ENCODE measurements at regions not wholly inside any gene's neighbourhood (a gene's known extent, or its start where the extent isn't known, plus 50 kb on each side); places are given as distances from the start of the nearest gene placed in this dataset.

- H3K9ac ChIP-seq (ENCODE audit: low read depth in 1 of 2, low read length in 2 of 2): no peak overlapping the region
- no peaks in the 10 kb centered on the region for H3K27me3 ChIP-seq (ENCODE audit: control insufficient read depth in 1 of 2, insufficient read depth in 2 of 2, low read length in 2 of 2)
- no peak overlapping the region for H3K27ac ChIP-seq (ENCODE audit: low read depth, low read length)
- H3K36me3 ChIP-seq (ENCODE audit: control insufficient read depth in 1 of 2, insufficient read depth in 2 of 2, low read length in 2 of 2): no peaks in the 10 kb centered on the region
- H3K4me3 ChIP-seq (ENCODE audit: low read depth in 1 of 2, low read length in 2 of 2): no peak overlapping the region
- no peaks in the 10 kb centered on the region for H3K4me1 ChIP-seq (ENCODE audit: control insufficient read depth in 1 of 2, insufficient read depth in 2 of 2, low read length in 2 of 2)
- peaks cover 7 to 25% of the 10 kb centered on the region in 2 donors for H3K9me3 ChIP-seq (ENCODE audit: control insufficient read depth in 1 of 2, low read length in 2 of 2)
Observed at GRCh38 chr6:164439331-164439730, 870.1 kb downstream of the C6orf118 start.

GRCh38 chr6:164436976-164437375 lies 872.4 kb downstream of the C6orf118 start:
- H3K36me3 ChIP-seq (ENCODE audit: control insufficient read depth in 1 of 2, insufficient read depth in 2 of 2, low read length in 2 of 2): no peaks in the 10 kb centered on the region
- H3K4me1 ChIP-seq (ENCODE audit: control insufficient read depth in 1 of 2, insufficient read depth in 2 of 2, low read length in 2 of 2): no peaks in the 10 kb centered on the region
- H3K4me3 ChIP-seq (ENCODE audit: low read depth in 1 of 2, low read length in 2 of 2): no peak overlapping the region
- no peak overlapping the region for H3K9ac ChIP-seq (ENCODE audit: low read depth in 1 of 2, low read length in 2 of 2)
- no peaks in the 10 kb centered on the region for H3K27me3 ChIP-seq (ENCODE audit: control insufficient read depth in 1 of 2, insufficient read depth in 2 of 2, low read length in 2 of 2)
- H3K9me3 ChIP-seq (ENCODE audit: control insufficient read depth in 1 of 2, low read length in 2 of 2): peaks cover 7 to 9% of the 10 kb centered on the region in 2 donors
- no peak overlapping the region for H3K27ac ChIP-seq (ENCODE audit: low read depth, low read length)

- H3K27me3 ChIP-seq (ENCODE audit: control insufficient read depth in 1 of 2, insufficient read depth in 2 of 2, low read length in 2 of 2): no peaks in the 10 kb centered on the region
- H3K4me1 ChIP-seq (ENCODE audit: control insufficient read depth in 1 of 2, insufficient read depth in 2 of 2, low read length in 2 of 2): no peaks in the 10 kb centered on the region
- H3K27ac ChIP-seq (ENCODE audit: low read depth, low read length): no peak overlapping the region
- peaks cover 4 to 5% of the 10 kb centered on the region in 2 donors for H3K9me3 ChIP-seq (ENCODE audit: control insufficient read depth in 1 of 2, low read length in 2 of 2)
- H3K36me3 ChIP-seq (ENCODE audit: control insufficient read depth in 1 of 2, insufficient read depth in 2 of 2, low read length in 2 of 2): no peaks in the 10 kb centered on the region
- no peak overlapping the region for H3K4me3 ChIP-seq (ENCODE audit: low read depth in 1 of 2, low read length in 2 of 2)
- H3K9ac ChIP-seq (ENCODE audit: low read depth in 1 of 2, low read length in 2 of 2): no peak overlapping the region
Observed at GRCh38 chr6:164427728-164428402, 881.5 kb downstream of the C6orf118 start.

- Histone ChIP-seq H3K36me3 (ENCODE audit: control insufficient read depth in 1 of 2, insufficient read depth in 2 of 2, low read length in 2 of 2) (no peaks in the 10 kb centered on the region), H3K9ac (ENCODE audit: low read depth in 1 of 2, low read length in 2 of 2) (no peak overlapping the region)
Observed at GRCh38 chr6:164424489-164424888, 884.9 kb downstream of the C6orf118 start.

GRCh38 chr6:164419099-164419498 lies 890.3 kb downstream of the C6orf118 start:
- no peaks in the 10 kb centered on the region for H3K4me1 ChIP-seq (ENCODE audit: control insufficient read depth in 1 of 2, insufficient read depth in 2 of 2, low read length in 2 of 2)
- H3K4me3 ChIP-seq (ENCODE audit: low read depth in 1 of 2, low read length in 2 of 2): no peak overlapping the region
- no peak overlapping the region for H3K27ac ChIP-seq (ENCODE audit: low read depth, low read length)
- H3K27me3 ChIP-seq (ENCODE audit: control insufficient read depth in 1 of 2, insufficient read depth in 2 of 2, low read length in 2 of 2): no peaks in the 10 kb centered on the region
- no peaks in the 10 kb centered on the region for H3K36me3 ChIP-seq (ENCODE audit: control insufficient read depth in 1 of 2, insufficient read depth in 2 of 2, low read length in 2 of 2)
- H3K9ac ChIP-seq (ENCODE audit: low read depth in 1 of 2, low read length in 2 of 2): no peak overlapping the region
- H3K9me3 ChIP-seq (ENCODE audit: control insufficient read depth in 1 of 2, low read length in 2 of 2): peaks cover 8 to 16% of the 10 kb centered on the region in 2 donors

More at GRCh38 chr6:164424489-164424888, 884.9 kb downstream of the C6orf118 start:
- Histone ChIP-seq H3K4me1 (ENCODE audit: control insufficient read depth in 1 of 2, insufficient read depth in 2 of 2, low read length in 2 of 2) (no peaks in the 10 kb centered on the region), H3K27me3 (ENCODE audit: control insufficient read depth in 1 of 2, insufficient read depth in 2 of 2, low read length in 2 of 2) (no peaks in the 10 kb centered on the region), H3K27ac (ENCODE audit: low read depth, low read length) (no peak overlapping the region), H3K4me3 (ENCODE audit: low read depth in 1 of 2, low read length in 2 of 2) (no peak overlapping the region), H3K9me3 (ENCODE audit: control insufficient read depth in 1 of 2, low read length in 2 of 2) (peaks cover 10 to 13% of the 10 kb centered on the region in 2 donors)

- Histone ChIP-seq H3K9ac (ENCODE audit: low read depth in 1 of 2, low read length in 2 of 2) (no peak overlapping the region), H3K27me3 (ENCODE audit: control insufficient read depth in 1 of 2, insufficient read depth in 2 of 2, low read length in 2 of 2) (no peaks in the 10 kb centered on the region), H3K36me3 (ENCODE audit: control insufficient read depth in 1 of 2, insufficient read depth in 2 of 2, low read length in 2 of 2) (no peaks in the 10 kb centered on the region), H3K4me1 (ENCODE audit: control insufficient read depth in 1 of 2, insufficient read depth in 2 of 2, low read length in 2 of 2) (no peaks in the 10 kb centered on the region), H3K4me3 (ENCODE audit: low read depth in 1 of 2, low read length in 2 of 2) (no peak overlapping the region), H3K9me3 (ENCODE audit: control insufficient read depth in 1 of 2, low read length in 2 of 2) (peaks cover 10 to 19% of the 10 kb centered on the region in 2 donors), H3K27ac (ENCODE audit: low read depth, low read length) (no peak overlapping the region)
Observed at GRCh38 chr6:164418262-164418588, 891.2 kb downstream of the C6orf118 start.

- Histone ChIP-seq H3K4me1 (ENCODE audit: control insufficient read depth in 1 of 2, insufficient read depth in 2 of 2, low read length in 2 of 2) (no peaks in the 10 kb centered on the region), H3K36me3 (ENCODE audit: control insufficient read depth in 1 of 2, insufficient read depth in 2 of 2, low read length in 2 of 2) (no peaks in the 10 kb centered on the region), H3K27me3 (ENCODE audit: control insufficient read depth in 1 of 2, insufficient read depth in 2 of 2, low read length in 2 of 2) (no peaks in the 10 kb centered on the region), H3K9me3 (ENCODE audit: control insufficient read depth in 1 of 2, low read length in 2 of 2) (peaks cover 12 to 23% of the 10 kb centered on the region in 2 donors), H3K27ac (ENCODE audit: low read depth, low read length) (no peak overlapping the region), H3K4me3 (ENCODE audit: low read depth in 1 of 2, low read length in 2 of 2) (no peak overlapping the region), H3K9ac (ENCODE audit: low read depth in 1 of 2, low read length in 2 of 2) (no peak overlapping the region)
Observed at GRCh38 chr6:164417537-164418261, 891.7 kb downstream of the C6orf118 start.

GRCh38 chr6:164415832-164416563 lies 893.4 kb downstream of the C6orf118 start:
- H3K9ac ChIP-seq (ENCODE audit: low read depth in 1 of 2, low read length in 2 of 2): no peak overlapping the region
- H3K27me3 ChIP-seq (ENCODE audit: control insufficient read depth in 1 of 2, insufficient read depth in 2 of 2, low read length in 2 of 2): no peaks in the 10 kb centered on the region
- H3K36me3 ChIP-seq (ENCODE audit: control insufficient read depth in 1 of 2, insufficient read depth in 2 of 2, low read length in 2 of 2): no peaks in the 10 kb centered on the region
- no peak overlapping the region for H3K4me3 ChIP-seq (ENCODE audit: low read depth in 1 of 2, low read length in 2 of 2)
- H3K4me1 ChIP-seq (ENCODE audit: control insufficient read depth in 1 of 2, insufficient read depth in 2 of 2, low read length in 2 of 2): no peaks in the 10 kb centered on the region
- H3K27ac ChIP-seq (ENCODE audit: low read depth, low read length): no peak overlapping the region
- H3K9me3 ChIP-seq (ENCODE audit: control insufficient read depth in 1 of 2, low read length in 2 of 2): peaks cover 6 to 20% of the 10 kb centered on the region in 2 donors

GRCh38 chr6:164414695-164415094 lies 894.7 kb downstream of the C6orf118 start:
- Histone ChIP-seq H3K27ac (ENCODE audit: low read depth, low read length) (no peak overlapping the region), H3K9me3 (ENCODE audit: control insufficient read depth in 1 of 2, low read length in 2 of 2) (peaks cover 10 to 20% of the 10 kb centered on the region in 2 donors), H3K9ac (ENCODE audit: low read depth in 1 of 2, low read length in 2 of 2) (no peak overlapping the region), H3K36me3 (ENCODE audit: control insufficient read depth in 1 of 2, insufficient read depth in 2 of 2, low read length in 2 of 2) (no peaks in the 10 kb centered on the region), H3K4me3 (ENCODE audit: low read depth in 1 of 2, low read length in 2 of 2) (no peak overlapping the region), H3K27me3 (ENCODE audit: control insufficient read depth in 1 of 2, insufficient read depth in 2 of 2, low read length in 2 of 2) (no peaks in the 10 kb centered on the region), H3K4me1 (ENCODE audit: control insufficient read depth in 1 of 2, insufficient read depth in 2 of 2, low read length in 2 of 2) (no peaks in the 10 kb centered on the region)

- Histone ChIP-seq H3K9ac (ENCODE audit: low read depth in 1 of 2, low read length in 2 of 2) (no peak overlapping the region), H3K4me3 (ENCODE audit: low read depth in 1 of 2, low read length in 2 of 2) (no peak overlapping the region), H3K27me3 (ENCODE audit: control insufficient read depth in 1 of 2, insufficient read depth in 2 of 2, low read length in 2 of 2) (no peaks in the 10 kb centered on the region), H3K27ac (ENCODE audit: low read depth, low read length) (no peak overlapping the region), H3K4me1 (ENCODE audit: control insufficient read depth in 1 of 2, insufficient read depth in 2 of 2, low read length in 2 of 2) (no peaks in the 10 kb centered on the region), H3K9me3 (ENCODE audit: control insufficient read depth in 1 of 2, low read length in 2 of 2) (peaks cover 14 to 15% of the 10 kb centered on the region in 2 donors), H3K36me3 (ENCODE audit: control insufficient read depth in 1 of 2, insufficient read depth in 2 of 2, low read length in 2 of 2) (no peaks in the 10 kb centered on the region)
Observed at GRCh38 chr6:164412566-164412965, 896.8 kb downstream of the C6orf118 start.
